ENCODE measurements at regions not wholly inside any gene's neighbourhood (a gene's known extent, or its start where the extent isn't known, plus 50 kb on each side); places are given as distances from the start of the nearest gene placed in this dataset.
A peak's percentile ranks its signal among the peaks of the same experiment; 100 is the strongest.

- no peak for TF ChIP-seq HES4 (CRISPR knock-in tag; IDR thresholded peaks at IDR 0.05; ENCODE audit: borderline replicate concordance)
- no peak for TF ChIP-seq ZNF552 (CRISPR knock-in tag; IDR thresholded peaks at IDR 0.05; ENCODE audit: borderline replicate concordance)
- TF ChIP-seq POLR2A (IDR thresholded peaks at IDR 0.05; ENCODE audit: insufficient read depth in 1 of 2, low read depth in 2 of 2, low read length in 2 of 2), result 0 out of 4 replicates have a peak, but pooled peaks of 1 of the 2 experiments have one; percentile 35
- TF ChIP-seq ZNF558 (CRISPR knock-in tag; IDR thresholded peaks at IDR 0.05; ENCODE audit: borderline replicate concordance), result no peak
- TF ChIP-seq MTA1 (CRISPR knock-in tag; IDR thresholded peaks at IDR 0.05; ENCODE audit: borderline replicate concordance), result 0 out of 2 replicates have a peak, but pooled peaks have one; percentile 26
- TF ChIP-seq ZFX (CRISPR knock-in tag; IDR thresholded peaks at IDR 0.05; ENCODE audit: low read depth), result no peak
- TF ChIP-seq SNAPC5 (CRISPR knock-in tag; IDR thresholded peaks at IDR 0.05; ENCODE audit: borderline replicate concordance), result no peak
- TF ChIP-seq ARID2 (CRISPR knock-in tag; IDR thresholded peaks at IDR 0.05; ENCODE audit: borderline replicate concordance), result no peak; the same call in 1 of the 2 replicates
- no peak for TF ChIP-seq ZNF12 (CRISPR knock-in tag; IDR thresholded peaks at IDR 0.05)
- TF ChIP-seq RBAK (CRISPR knock-in tag; IDR thresholded peaks at IDR 0.05), result no peak
- peak; percentile 34; the same call in 1 of the 2 replicates for TF ChIP-seq ZMYM4 (CRISPR knock-in tag; IDR thresholded peaks at IDR 0.05)
- no peak for TF ChIP-seq ZNF564 (CRISPR knock-in tag; IDR thresholded peaks at IDR 0.05)
- TF ChIP-seq KMT2B (CRISPR knock-in tag; IDR thresholded peaks at IDR 0.05), result no peak; the same call in 1 of the 2 replicates
- no peak for TF ChIP-seq MBNL3 (CRISPR knock-in tag; conservative IDR thresholded peaks at IDR 0.05)
Measured at GRCh38 chr6:146984251-146984924, 219.8 kb upstream of the STXBP5 start (continued).

- no peaks in the 10 kb centered on the region for H3K79me2 ChIP-seq (ENCODE audit: insufficient read depth, low read length)
- H3K27ac ChIP-seq (ENCODE audit: extremely low read length, insufficient read depth, low read length), result peak overlapping the region; percentile 73
- peak; percentile 82 for ATAC-seq
- no peaks in the 10 kb centered on the region for H3K27me3 ChIP-seq (ENCODE audit: control insufficient read depth in 1 of 2, insufficient read depth in 2 of 2, low read length in 2 of 2)
- POLR2A ChIA-PET, result interaction anchor here (1.3 to 1.6 kb wide), 2 partner anchors 9 to 218 kb away, joined by 4 to 7 read pairs; no protein-coding TSS in a partner anchor
- FAIRE-seq, result peak; percentile 44
- 0% methylated on average over 3 of the region's 3 CpGs for WGBS (ENCODE audit: low lambda C conversion rate)
- no TSS peak for BruUV-seq (replicated peaks)
- peaks cover 74% of the 10 kb centered on the region for H3K4me1 ChIP-seq (ENCODE audit: insufficient read depth, low read length)
- no peaks in the 10 kb centered on the region for H3K36me3 ChIP-seq (replicated peaks in 1 of 2; ENCODE audit: control insufficient read depth in 1 of 2, insufficient read depth in 2 of 2, low read length in 2 of 2)
- in situ Hi-C loops (cut with HindIII; ENCODE audit: extremely low pct_ligation_motif_present, low pct_unique_long_range_greater_than_20kb) (loop anchor here (10.0 kb wide), 1 partner anchor 220 kb away; the partner anchor contains the start of gene STXBP5), intact Hi-C loops (cut with micrococcal nuclease; ENCODE audit: unreplicated experiment) (loop anchor here (2.0 kb wide), 3 partner anchors 34 to 218 kb away; no protein-coding TSS in a partner anchor)
- H4K20me1 ChIP-seq (ENCODE audit: insufficient read depth, low read length), result no peaks in the 10 kb centered on the region
- peak overlapping the region; percentile 78 for H3K4me2 ChIP-seq (ENCODE audit: low read depth, low read length)
- H2AFZ ChIP-seq (ENCODE audit: low read length), result no peak overlapping the region
- DNase-seq (ENCODE audit: low spot score), result peak; percentile 97
- no peaks in the 10 kb centered on the region for H3K9me3 ChIP-seq (ENCODE audit: low read length)
- CTCF ChIA-PET (ENCODE audit: low intra/inter-chr PET ratio, low total read pairs), result no interaction called here
- H3K9ac ChIP-seq (ENCODE audit: insufficient read depth, low read depth, low read length), result peak overlapping the region; percentile 48
- peak overlapping the region; percentile 25 to 66 (median 49); a peak in 4 of 6 replicates for H3K4me3 ChIP-seq (replicated peaks in 1 of 3; ENCODE audit: insufficient read depth in 1 of 3, low read depth in 2 of 3, low read length in 3 of 3)
- TF ChIP-seq HNF4G (IDR thresholded peaks at IDR 0.05; ENCODE audit: borderline replicate concordance, low read depth, low read length), result peak; percentile 52; the same call in 1 of the 2 replicates
- no peak for TF ChIP-seq HNF4G (CRISPR knock-in tag; IDR thresholded peaks at IDR 0.05; ENCODE audit: borderline replicate concordance, low read depth)
- TF ChIP-seq RARG (CRISPR knock-in tag; IDR thresholded peaks at IDR 0.05; ENCODE audit: low read depth), result no peak
- no peak for TF ChIP-seq ZNF224 (CRISPR knock-in tag; IDR thresholded peaks at IDR 0.05)
- TF ChIP-seq PRPF4 (IDR thresholded peaks at IDR 0.05; ENCODE audit: low read depth, low read length, poor library complexity, severe bottlenecking), result no peak
- peak; percentile 51; the same call in 1 of the 2 replicates for TF ChIP-seq KAT8 (CRISPR knock-in tag; IDR thresholded peaks at IDR 0.05)
- peak; percentile 68; the same call in 1 of the 2 replicates for TF ChIP-seq ZBTB20 (CRISPR knock-in tag; IDR thresholded peaks at IDR 0.05; ENCODE audit: borderline replicate concordance, low read depth)
- TF ChIP-seq TGIF2 (CRISPR knock-in tag; IDR thresholded peaks at IDR 0.05), result no peak
- TF ChIP-seq ZNF546 (CRISPR knock-in tag; conservative IDR thresholded peaks at IDR 0.05), result no peak
- TF ChIP-seq SSRP1 (CRISPR knock-in tag; IDR thresholded peaks at IDR 0.05), result no peak
- peak; percentile 79 for TF ChIP-seq FOSL2 (CRISPR knock-in tag; IDR thresholded peaks at IDR 0.05)
Measured at GRCh38 chr6:146985111-146985510, 219.1 kb upstream of the STXBP5 start.
